ENCODE measurements at regions not wholly inside any gene's neighbourhood (a gene's known extent, or its start where the extent isn't known, plus 50 kb on each side); places are given as distances from the start of the nearest gene placed in this dataset.

GRCh38 chr16:17850581-17851250, 380.0 kb upstream of the XYLT1 start:
- no peaks in the 10 kb centered on the region for H3K36me3 Mint-ChIP-seq (ENCODE audit: unreplicated experiment)
- no peak overlapping the region for H3K27ac Mint-ChIP-seq (ENCODE audit: unreplicated experiment)
- H3K4me1 Mint-ChIP-seq (ENCODE audit: low read depth, unreplicated experiment) = peaks cover 5% of the 10 kb centered on the region
- H3K4me3 Mint-ChIP-seq (ENCODE audit: unreplicated experiment) = no peak overlapping the region
- H3K9me3 Mint-ChIP-seq (ENCODE audit: unreplicated experiment) = peaks cover 2% of the 10 kb centered on the region
- no peak for TF ChIP-seq CTCF (IDR thresholded peaks at IDR 0.05; ENCODE audit: partially characterized antibody, unreplicated experiment)
- peaks cover 1% of the 10 kb centered on the region for H3K27me3 Mint-ChIP-seq (ENCODE audit: unreplicated experiment)
- DNase-seq = peak; percentile 24

GRCh38 chr16:17847234-17847795, 376.6 kb upstream of the XYLT1 start:
- DNase-seq = no peak
- H3K4me3 Mint-ChIP-seq (ENCODE audit: unreplicated experiment) = no peak overlapping the region
- TF ChIP-seq CTCF (IDR thresholded peaks at IDR 0.05; ENCODE audit: partially characterized antibody, unreplicated experiment) = no peak
- H3K27me3 Mint-ChIP-seq (ENCODE audit: unreplicated experiment) = peaks cover 1% of the 10 kb centered on the region
- H3K9me3 Mint-ChIP-seq (ENCODE audit: unreplicated experiment) = peaks cover 2% of the 10 kb centered on the region
- peaks cover 5% of the 10 kb centered on the region for H3K4me1 Mint-ChIP-seq (ENCODE audit: low read depth, unreplicated experiment)
- H3K36me3 Mint-ChIP-seq (ENCODE audit: unreplicated experiment) = no peaks in the 10 kb centered on the region
- H3K27ac Mint-ChIP-seq (ENCODE audit: unreplicated experiment) = no peak overlapping the region

- H3K27me3 Mint-ChIP-seq (ENCODE audit: unreplicated experiment) = peaks cover 1% of the 10 kb centered on the region
- no peaks in the 10 kb centered on the region for H3K36me3 Mint-ChIP-seq (ENCODE audit: unreplicated experiment)
Observed at GRCh38 chr16:17846030-17846429, 375.3 kb upstream of the XYLT1 start.

GRCh38 chr16:17845031-17845430, 374.3 kb upstream of the XYLT1 start:
- no peak for DNase-seq
- Mint-ChIP-seq H3K4me1 (ENCODE audit: low read depth, unreplicated experiment) (peaks cover 5% of the 10 kb centered on the region), H3K4me3 (ENCODE audit: unreplicated experiment) (no peak overlapping the region), H3K27me3 (ENCODE audit: unreplicated experiment) (no peaks in the 10 kb centered on the region), H3K36me3 (ENCODE audit: unreplicated experiment) (no peaks in the 10 kb centered on the region), H3K9me3 (ENCODE audit: unreplicated experiment) (peaks cover 2% of the 10 kb centered on the region), H3K27ac (ENCODE audit: unreplicated experiment) (no peak overlapping the region)
- no peak for TF ChIP-seq CTCF (IDR thresholded peaks at IDR 0.05; ENCODE audit: partially characterized antibody, unreplicated experiment)

More at GRCh38 chr16:17846030-17846429, 375.3 kb upstream of the XYLT1 start:
- Mint-ChIP-seq H3K4me3 (ENCODE audit: unreplicated experiment) (no peak overlapping the region), H3K4me1 (ENCODE audit: low read depth, unreplicated experiment) (peaks cover 5% of the 10 kb centered on the region), H3K27ac (ENCODE audit: unreplicated experiment) (no peak overlapping the region), H3K9me3 (ENCODE audit: unreplicated experiment) (peaks cover 2% of the 10 kb centered on the region)
- DNase-seq = no peak
- TF ChIP-seq CTCF (IDR thresholded peaks at IDR 0.05; ENCODE audit: partially characterized antibody, unreplicated experiment) = no peak

GRCh38 chr16:17843905-17844304, 373.1 kb upstream of the XYLT1 start:
- no peak for TF ChIP-seq CTCF (IDR thresholded peaks at IDR 0.05; ENCODE audit: partially characterized antibody, unreplicated experiment)
- Mint-ChIP-seq H3K4me3 (ENCODE audit: unreplicated experiment) (no peak overlapping the region), H3K27ac (ENCODE audit: unreplicated experiment) (no peak overlapping the region), H3K36me3 (ENCODE audit: unreplicated experiment) (no peaks in the 10 kb centered on the region), H3K4me1 (ENCODE audit: low read depth, unreplicated experiment) (peaks cover 5% of the 10 kb centered on the region), H3K27me3 (ENCODE audit: unreplicated experiment) (no peaks in the 10 kb centered on the region), H3K9me3 (ENCODE audit: unreplicated experiment) (peaks cover under 1% of the 10 kb centered on the region)
- DNase-seq = no peak

Data from glutamatergic neuron (in vitro differentiated cells).